Large intestine (tissue), 3 donors: ENCODE measurements at regions not wholly inside any gene's neighbourhood (a gene's known extent, or its start where the extent isn't known, plus 50 kb on each side); places are given as distances from the start of the nearest gene placed in this dataset.
"Not testable (repeated sequence)": the region's sequence is repeated elsewhere in the genome, so short reads cannot be mapped to it uniquely, and the experiment has no call there.

Experiments used
- DNase-seq, 2 donors: peaks; one replicate each; pipeline versions ENCODE4 v3.0.0 to v3.0.0-alpha.2; 2013
- H3K27ac ChIP-seq: one replicate; pipeline ENCODE4 v1.5.1; 2013; ENCODE audit warnings: low read length
- H3K27me3 ChIP-seq: 2 replicates; pipeline ENCODE4 v1.6.1; 2013; ENCODE audit warnings: low read length; ENCODE audit not compliant: control insufficient read depth, insufficient read depth
- H3K36me3 ChIP-seq: 2 replicates; pipeline ENCODE4 v1.6.1; 2013; ENCODE audit warnings: low read length; ENCODE audit not compliant: control insufficient read depth, insufficient read depth
- H3K4me1 ChIP-seq: one replicate; pipeline ENCODE4 v1.6.1; 2013; ENCODE audit warnings: low read length; ENCODE audit not compliant: control insufficient read depth, insufficient read depth
- H3K4me3 ChIP-seq: one replicate; pipeline ENCODE4 v1.5.1; 2013; ENCODE audit warnings: low read length
- H3K9me3 ChIP-seq: one replicate; pipeline ENCODE4 v1.6.1; 2013; ENCODE audit warnings: mild to moderate bottlenecking, low read depth, low read length, moderate library complexity; ENCODE audit not compliant: control insufficient read depth
- WGBS: methylation state at CpG from one replicate; pipeline ENCODE4 v1.1.5; 2013; ENCODE audit warnings: low lambda C conversion rate; ENCODE audit not compliant: insufficient coverage; 5-methylcytosine and 5-hydroxymethylcytosine counted together

DNA sequence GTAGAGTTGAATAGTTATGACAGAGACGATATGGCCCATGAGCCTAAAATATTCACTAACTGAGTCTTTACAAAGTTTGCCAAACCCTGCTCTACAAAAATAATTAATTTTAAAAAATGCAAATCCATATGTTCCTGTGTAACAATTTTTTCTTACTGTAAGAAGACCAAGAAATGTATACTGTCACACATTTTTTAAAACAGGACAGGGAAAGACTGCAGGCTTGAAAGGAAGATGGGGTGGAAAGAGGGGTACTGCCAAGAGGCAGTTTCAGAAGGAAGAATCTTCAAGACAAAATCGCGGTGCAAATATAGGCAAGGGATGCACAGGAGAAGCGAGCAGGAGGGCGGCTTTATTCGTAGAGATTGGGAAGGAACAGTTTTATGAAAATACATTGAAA lies 115.7 kb upstream of the KLHL1 start:
- no peaks in the 10 kb centered on the region for H3K27me3 ChIP-seq
- H3K4me3 ChIP-seq: no peak overlapping the region
- H3K36me3 ChIP-seq: no peaks in the 10 kb centered on the region
- H3K4me1 ChIP-seq: no peaks in the 10 kb centered on the region
- no peaks in the 10 kb centered on the region for H3K9me3 ChIP-seq
- DNase-seq: no peak
- WGBS: 100% methylated on average over 5 of the region's 6 CpGs
- no peak overlapping the region for H3K27ac ChIP-seq

GRCh38 chr13:70222926-70223325 lies 114.7 kb upstream of the KLHL1 start:
- no peak for DNase-seq
- H3K27me3 ChIP-seq: no peaks in the 10 kb centered on the region
- no peak overlapping the region for H3K4me3 ChIP-seq
- no peaks in the 10 kb centered on the region for H3K9me3 ChIP-seq
- 92% methylated on average over 2 of the region's 2 CpGs for WGBS
- no peaks in the 10 kb centered on the region for H3K36me3 ChIP-seq
- no peak overlapping the region for H3K27ac ChIP-seq
- no peaks in the 10 kb centered on the region for H3K4me1 ChIP-seq

GRCh38 chr13:70218618-70219017 lies 110.4 kb upstream of the KLHL1 start:
- Histone ChIP-seq H3K4me3 (no peak overlapping the region), H3K27ac (no peak overlapping the region), H3K27me3 (no peaks in the 10 kb centered on the region), H3K4me1 (no peaks in the 10 kb centered on the region), H3K9me3 (no peaks in the 10 kb centered on the region), H3K36me3 (no peaks in the 10 kb centered on the region)
- WGBS: no CpG with 5 or more reads among the region's 3 CpGs
- DNase-seq: no peak

- H3K9me3 ChIP-seq, H3K4me1 ChIP-seq, H3K27me3 ChIP-seq, DNase-seq, H3K36me3 ChIP-seq, H3K27ac ChIP-seq, H3K4me3 ChIP-seq: not testable (repeated sequence)
- 100% methylated on average over 1 of the region's 11 CpGs for WGBS
Measured at GRCh38 chr13:70208968-70209367, 100.7 kb upstream of the KLHL1 start.

GRCh38 chr13:70206671-70207070 lies 98.4 kb upstream of the KLHL1 start:
- DNase-seq: no peak
- no peak overlapping the region for H3K4me3 ChIP-seq
- no peaks in the 10 kb centered on the region for H3K36me3 ChIP-seq
- H3K27me3 ChIP-seq: no peaks in the 10 kb centered on the region
- H3K27ac ChIP-seq: no peak overlapping the region
- H3K9me3 ChIP-seq: no peaks in the 10 kb centered on the region
- H3K4me1 ChIP-seq: no peaks in the 10 kb centered on the region

DNA sequence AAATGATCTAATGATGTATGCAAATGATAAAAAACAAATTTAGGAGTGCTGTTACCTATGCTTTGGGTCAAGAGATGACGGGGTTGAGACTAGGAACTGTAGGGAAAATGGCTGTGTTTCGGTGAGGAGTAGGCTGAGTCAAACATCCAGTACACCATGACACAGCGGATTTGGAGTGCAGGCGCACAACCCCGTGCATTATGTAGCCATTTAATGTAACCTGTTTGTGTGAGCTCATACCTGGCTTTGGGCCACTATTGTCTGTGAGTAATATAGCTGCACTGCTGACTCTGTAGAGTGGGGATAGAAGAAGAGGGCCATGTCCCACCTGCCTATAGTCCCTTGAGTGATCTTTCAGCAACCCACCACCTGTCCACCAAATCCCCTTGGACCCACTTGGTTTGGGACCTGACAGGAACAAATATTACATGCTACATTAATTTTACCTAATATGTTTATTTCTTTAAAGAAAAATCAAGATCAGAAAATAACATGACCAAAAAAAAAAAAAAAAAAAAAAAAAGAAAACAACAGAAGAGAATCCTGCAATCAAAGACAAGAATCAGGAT lies 95.5 kb upstream of the KLHL1 start:
- DNase-seq: no peak
- Histone ChIP-seq H3K4me1 (no peaks in the 10 kb centered on the region), H3K27me3 (no peaks in the 10 kb centered on the region), H3K36me3 (no peaks in the 10 kb centered on the region), H3K4me3 (no peak overlapping the region), H3K9me3 (no peaks in the 10 kb centered on the region), H3K27ac (no peak overlapping the region)
- WGBS: no CpG with 5 or more reads among the region's 5 CpGs

- H3K4me3 ChIP-seq: no peak overlapping the region
- DNase-seq: no peak
- no peaks in the 10 kb centered on the region for H3K36me3 ChIP-seq
- H3K27me3 ChIP-seq: no peaks in the 10 kb centered on the region
- H3K9me3 ChIP-seq: no peaks in the 10 kb centered on the region
- no peak overlapping the region for H3K27ac ChIP-seq
- H3K4me1 ChIP-seq: no peaks in the 10 kb centered on the region
Measured at GRCh38 chr13:70191034-70191433, 82.8 kb upstream of the KLHL1 start.

DNA sequence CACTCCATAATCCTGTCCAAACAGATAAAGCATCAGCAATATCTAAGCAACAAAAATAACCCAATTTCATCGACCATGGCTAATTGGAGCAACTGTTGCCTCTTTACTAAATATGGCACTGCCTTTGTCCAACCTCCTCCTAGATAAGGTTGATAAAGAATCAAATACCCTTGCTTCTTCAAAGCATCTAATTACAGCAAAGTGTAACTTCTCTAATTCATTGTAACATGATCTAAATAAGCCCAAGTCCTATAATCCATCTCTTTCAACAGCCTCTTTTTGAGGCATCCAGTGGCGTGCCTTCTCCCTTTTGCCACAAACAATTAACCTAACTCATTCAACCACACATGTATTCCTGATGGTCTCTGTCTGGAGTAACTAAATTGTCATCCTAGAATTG lies 81.7 kb upstream of the KLHL1 start:
- H3K4me1 ChIP-seq: no peaks in the 10 kb centered on the region
- WGBS: no CpG with 5 or more reads among the region's 2 CpGs
- no peak for DNase-seq
- H3K27ac ChIP-seq: no peak overlapping the region
- no peaks in the 10 kb centered on the region for H3K9me3 ChIP-seq
- no peaks in the 10 kb centered on the region for H3K27me3 ChIP-seq
- H3K36me3 ChIP-seq: no peaks in the 10 kb centered on the region
- H3K4me3 ChIP-seq: no peak overlapping the region

DNA sequence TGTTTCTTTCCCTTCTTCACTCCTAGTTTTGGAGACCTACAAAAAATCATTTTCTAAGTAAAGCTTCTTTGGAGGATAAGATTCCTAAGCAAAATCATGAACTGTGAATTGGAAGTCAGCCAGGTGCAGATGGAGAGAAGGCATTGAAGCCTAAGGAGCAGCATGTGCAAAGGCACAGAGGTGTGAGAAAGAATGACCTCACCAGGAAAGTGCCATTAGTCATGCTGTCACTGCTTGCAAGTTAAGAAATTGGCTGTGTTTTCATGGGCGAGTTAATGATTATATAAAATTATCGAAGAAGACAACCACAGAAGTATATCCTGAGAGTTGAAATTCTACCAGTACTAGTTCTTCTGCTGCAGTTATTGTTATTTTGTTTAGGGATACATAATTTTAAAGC lies 80.3 kb upstream of the KLHL1 start:
- Histone ChIP-seq H3K27ac (no peak overlapping the region), H3K4me1 (no peaks in the 10 kb centered on the region), H3K9me3 (no peaks in the 10 kb centered on the region), H3K27me3 (no peaks in the 10 kb centered on the region), H3K36me3 (no peaks in the 10 kb centered on the region), H3K4me3 (no peak overlapping the region)
- no CpG with 5 or more reads among the region's 2 CpGs for WGBS
- no peak for DNase-seq

- Histone ChIP-seq H3K9me3 (no peaks in the 10 kb centered on the region), H3K4me3 (no peak overlapping the region), H3K4me1 (no peaks in the 10 kb centered on the region), H3K27me3 (no peaks in the 10 kb centered on the region), H3K36me3 (no peaks in the 10 kb centered on the region), H3K27ac (no peak overlapping the region)
- no CpG with 5 or more reads among the region's 2 CpGs for WGBS
- DNase-seq: no peak
Measured at GRCh38 chr13:70183041-70183440, 74.8 kb upstream of the KLHL1 start.
